GM12878 (cell line): ENCODE measurements at regions not wholly inside any gene's neighbourhood (a gene's known extent, or its start where the extent isn't known, plus 50 kb on each side); places are given as distances from the start of the nearest gene placed in this dataset.

Experiments
- ATAC-seq: fragments of 200-7000 bp; cut with Tn5 transposase; 3 replicates; pipeline ENCODE4 v1.9.1; 2020; ENCODE audit warnings: mild to moderate bottlenecking, moderate library complexity
- BruUV-seq: library from RNA; stranded (reverse); fragments of 400-500 nt; replicated peaks from 2 replicates; lab custom pipeline; 2021; lab: Mats Ljungman, UMichigan
- CTCF ChIA-PET: fragments of 300-600 bp; sonication (Branson Sonifier 250); formaldehyde crosslinking; extraction: SDS; loops from one replicate; lab custom pipeline; 2021; ENCODE audit warnings: inconsistent platforms; lab: Yijun Ruan, JAX
- POLR2A ChIA-PET: fragments of 350-600 bp; formaldehyde crosslinking; extraction: SDS; loops from one replicate; lab custom pipeline; 2021; ENCODE audit warnings: inconsistent platforms; lab: Charles Lee
- RAD21 ChIA-PET: fragments of 300-600 bp; sonication (Branson Sonifier 250); formaldehyde crosslinking; loops from one replicate; lab custom pipeline; 2023; ENCODE audit warnings: antibody characterized with exemption; ENCODE audit not compliant: unreplicated experiment; lab: Charles Lee
- SMC1A ChIA-PET: fragments of 300-600 bp; sonication (Branson Sonifier 250); formaldehyde crosslinking; loops from one replicate; lab custom pipeline; 2023; ENCODE audit not compliant: unreplicated experiment, uncharacterized antibody; lab: Charles Lee
- DNase-seq: peaks from one replicate; pipeline ENCODE4 v3.0.0-alpha.2; 2011; ENCODE audit warnings: low read depth, low spot score
- FAIRE-seq: peaks from 3 replicates; lab custom pipeline; 2011; peaks lifted over from hg19 to GRCh38; lab: Jason Lieb, UNC
- H2AFZ ChIP-seq: 2 replicates; pipeline ENCODE4 v1.6.0; 2011; ENCODE audit warnings: low read depth, low read length, control low read depth; ENCODE audit not compliant: control insufficient read depth
- H3K27ac ChIP-seq: 2 replicates; pipeline ENCODE4 v1.5.1; 2011; ENCODE audit warnings: control low read depth; ENCODE audit not compliant: control insufficient read depth, insufficient read depth
- H3K27me3 ChIP-seq, 2 experiments: replicated peaks in 1 of 2; 2 replicates each; pipeline versions ENCODE4 v1.6.0 to v1.6.1; 2011; ENCODE audit warnings: low read length in 1 of 2; ENCODE audit not compliant: control insufficient read depth in 2 of 2, insufficient read depth in 2 of 2
- H3K36me3 ChIP-seq, 2 experiments: 2 replicates each; pipeline ENCODE4 v1.5.1; 2011; ENCODE audit warnings: low read length in 1 of 2; ENCODE audit not compliant: control insufficient read depth in 2 of 2, insufficient read depth in 2 of 2
- H3K4me1 ChIP-seq: 2 replicates; pipeline ENCODE4 v1.6.1; 2011; ENCODE audit warnings: mild to moderate bottlenecking, low read length, moderate library complexity, mixed read lengths; ENCODE audit not compliant: control insufficient read depth, insufficient read depth
- H3K4me2 ChIP-seq: 2 replicates; pipeline ENCODE4 v1.6.0; 2011; ENCODE audit warnings: control low read depth; ENCODE audit not compliant: control insufficient read depth, insufficient read depth
- H3K4me3 ChIP-seq: fragments of 200-600 bp; sonication (generic); 2 replicates; pipeline ENCODE4 v1.5.1; 2016
- H3K79me2 ChIP-seq: 2 replicates; pipeline ENCODE4 v1.6.0; 2011; ENCODE audit warnings: low read length; ENCODE audit not compliant: control insufficient read depth, insufficient read depth
- H3K9ac ChIP-seq: 2 replicates; pipeline ENCODE4 v1.8.0; 2011; ENCODE audit warnings: low read length, control low read depth, mixed read lengths; ENCODE audit not compliant: control insufficient read depth, insufficient read depth
- H3K9me3 ChIP-seq: replicated peaks from 3 replicates; pipeline ENCODE4 v1.5.1; 2011; ENCODE audit warnings: mild to moderate bottlenecking, low read length; ENCODE audit not compliant: control insufficient read depth, insufficient read depth
- H4K20me1 ChIP-seq: 2 replicates; pipeline ENCODE4 v1.6.0; 2011; ENCODE audit not compliant: control insufficient read depth, insufficient read depth
- BHLHE40 ChIP-seq, 2 experiments: fragments of 450-650 bp in 1 of 2; IDR thresholded peaks; 2 replicates each; pipeline ENCODE4 v1.6.1; 2011 to 2017; ENCODE audit warnings: low read depth in 2 of 2, borderline replicate concordance in 1 of 2, improper control_type of control experiment in 1 of 2, low read length in 1 of 2, mild to moderate bottlenecking in 1 of 2
- EGR1 ChIP-seq, 2 experiments: IDR thresholded peaks; 1 replicate in 1 of 2; 2 replicates in 1 of 2; pipeline ENCODE4 v1.6.1; 2011 to 2012; ENCODE audit warnings: low read depth in 2 of 2, low read length in 2 of 2, borderline replicate concordance in 1 of 2, mild to moderate bottlenecking in 1 of 2, moderate library complexity in 1 of 2
- FOXM1 ChIP-seq: IDR thresholded peaks from 2 replicates; pipeline ENCODE4 v1.6.1; 2012; ENCODE audit warnings: low read depth, mild to moderate bottlenecking, inconsistent platforms, low read length, moderate library complexity
- NR2F1 ChIP-seq: fragments of 450-650 bp; conservative IDR thresholded peaks from 2 replicates; pipeline ENCODE4 v1.6.1; 2017; ENCODE audit warnings: mild to moderate bottlenecking
- PAX5 ChIP-seq: IDR thresholded peaks from 2 replicates; pipeline ENCODE4 v1.6.1; 2011; ENCODE audit warnings: low read depth, low read length, borderline replicate concordance
- RAD21 ChIP-seq: IDR thresholded peaks from 2 replicates; pipeline ENCODE4 v1.6.1; 2011; ENCODE audit warnings: mild to moderate bottlenecking, low read depth, low read length, moderate library complexity; ENCODE audit not compliant: insufficient read depth
- TARDBP ChIP-seq: IDR thresholded peaks from 2 replicates; pipeline ENCODE4 v1.6.1; 2016; ENCODE audit warnings: borderline replicate concordance
- ZNF592 ChIP-seq: fragments of 450-650 bp; IDR thresholded peaks from 2 replicates; pipeline ENCODE4 v1.6.1; 2017; ENCODE audit warnings: mild to moderate bottlenecking, moderate library complexity
- ZNF687 ChIP-seq: fragments of 450-650 bp; IDR thresholded peaks from 2 replicates; pipeline ENCODE4 v1.6.1; 2017; ENCODE audit warnings: mild to moderate bottlenecking, moderate library complexity
- WGBS: methylation state at CpG from one replicate; pipeline ENCODE4 v1.1.6; 2016; ENCODE audit warnings: low lambda C conversion rate; ENCODE audit not compliant: insufficient replicate concordance, insufficient coverage; ENCODE audit errors: missing lambda C conversion rate; 5-methylcytosine and 5-hydroxymethylcytosine counted together
- in situ Hi-C: fragments of 300-500 bp; cut with MboI; formaldehyde crosslinking; loops from 9 replicates; pipeline ENCODE4 v1.14.3; 2018; ENCODE audit warnings: mixed read lengths
- intact Hi-C: fragments of 100-400 bp; cut with micrococcal nuclease; formaldehyde crosslinking; loops from one replicate; pipeline ENCODE4 v1.14.2; 2022; ENCODE audit not compliant: unreplicated experiment

GRCh38 chr2:30074023-30074422, 72.8 kb upstream of the YPEL5 start:
- H3K79me2 ChIP-seq: no peaks in the 10 kb centered on the region
- peaks cover 1 to 4% of the 10 kb centered on the region in 2 experiments; a peak in 3 of 4 replicates for H3K27me3 ChIP-seq
- CTCF ChIA-PET: interaction anchor here (0.7 to 4.4 kb wide), 5 partner anchors 8 to 151 kb away, joined by 3 to 58 read pairs (median 3); no protein-coding TSS in a partner anchor
- WGBS: 23% methylated on average over 6 of the region's 6 CpGs
- no peaks in the 10 kb centered on the region for H3K9me3 ChIP-seq
- TF ChIP-seq BHLHE40 (IDR thresholded peaks at IDR 0.05; ENCODE audit: borderline replicate concordance in 1 of 2, low read depth in 2 of 2, low read length in 1 of 2) (no peak), PAX5 (no peak), RAD21 (no peak), FOXM1 (no peak), NR2F1 (no peak), EGR1 (IDR thresholded peaks at IDR 0.05; ENCODE audit: borderline replicate concordance in 1 of 2, low read depth in 2 of 2, low read length in 2 of 2) (no peak), TARDBP (no peak), ZNF687 (no peak), ZNF592 (no peak)
- TF ChIP-seq, all 136 proteins: peak for 0
- no peak overlapping the region for H3K4me2 ChIP-seq
- SMC1A ChIA-PET: interaction anchor here (0.7 to 1.3 kb wide), 4 partner anchors 9 to 1254 kb away, joined by 3 to 4 read pairs (median 3); no protein-coding TSS in a partner anchor
- in situ Hi-C loops (loop anchor here (5.0 to 10.0 kb wide), 2 partner anchors 157 to 1119 kb away; no protein-coding TSS in a partner anchor), intact Hi-C loops (loop anchor here (5.0 kb wide), 1 partner anchor 777 kb away; no protein-coding TSS in a partner anchor)
- POLR2A ChIA-PET: no interaction called here
- H2AFZ ChIP-seq: no peak overlapping the region
- FAIRE-seq: no peak
- H3K27ac ChIP-seq: no peak overlapping the region
- no peaks in the 10 kb centered on the region for H4K20me1 ChIP-seq
- BruUV-seq: no TSS peak
- no peaks in the 10 kb centered on the region for H3K36me3 ChIP-seq
- H3K9ac ChIP-seq: no peak overlapping the region
- no peak for ATAC-seq
- no peak for DNase-seq
- H3K4me1 ChIP-seq: no peaks in the 10 kb centered on the region
- RAD21 ChIA-PET: no interaction called here
- H3K4me3 ChIP-seq: no peak overlapping the region
